HG02884 (cell line): ENCODE measurements at regions not wholly inside any gene's neighbourhood (a gene's known extent, or its start where the extent isn't known, plus 50 kb on each side); places are given as distances from the start of the nearest gene placed in this dataset.
"Not testable (repeated sequence)": the region's sequence is repeated elsewhere in the genome, so short reads cannot be mapped to it uniquely, and the experiment has no call there.

Experiments
- ATAC-seq: cut with Tn5 transposase; IDR thresholded peaks from one replicate; pipeline ENCODE4 v1.9.1; 2021; ENCODE audit warnings: mild to moderate bottlenecking, moderate library complexity; ENCODE audit not compliant: unreplicated experiment

DNA sequence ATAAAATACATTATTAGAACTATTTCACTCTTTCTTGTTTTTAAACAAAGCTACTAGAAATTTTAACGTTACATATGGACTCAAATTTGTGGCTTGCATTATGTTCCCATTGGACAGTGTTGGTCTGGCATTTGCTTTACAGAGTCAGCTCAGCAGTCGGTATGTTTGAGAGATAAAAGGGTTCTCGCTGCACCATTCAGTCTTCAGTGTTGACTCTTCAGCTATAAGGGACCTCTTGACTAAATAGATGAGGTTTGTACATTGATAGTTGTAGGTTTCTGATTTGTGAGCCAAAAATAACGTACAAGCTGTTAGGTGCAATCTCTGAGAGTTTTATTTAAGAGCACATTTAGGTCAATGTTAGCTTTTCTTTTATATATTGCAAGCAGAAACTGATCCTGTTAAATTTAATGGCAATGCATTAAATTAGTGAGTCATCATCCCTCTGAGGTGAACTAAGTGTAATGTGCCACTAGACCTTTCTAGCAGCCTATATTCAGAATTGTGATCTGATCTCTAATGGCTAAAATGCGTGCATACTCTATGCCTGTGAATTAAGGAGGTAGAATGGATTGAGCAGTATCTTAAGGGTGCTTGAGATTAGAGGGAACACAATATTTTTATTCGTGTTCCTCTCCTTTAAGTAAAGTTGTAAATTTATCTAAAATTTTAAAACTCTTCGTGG, 485.6 kb upstream of the SYNCRIP start:
- ATAC-seq = no peak

DNA sequence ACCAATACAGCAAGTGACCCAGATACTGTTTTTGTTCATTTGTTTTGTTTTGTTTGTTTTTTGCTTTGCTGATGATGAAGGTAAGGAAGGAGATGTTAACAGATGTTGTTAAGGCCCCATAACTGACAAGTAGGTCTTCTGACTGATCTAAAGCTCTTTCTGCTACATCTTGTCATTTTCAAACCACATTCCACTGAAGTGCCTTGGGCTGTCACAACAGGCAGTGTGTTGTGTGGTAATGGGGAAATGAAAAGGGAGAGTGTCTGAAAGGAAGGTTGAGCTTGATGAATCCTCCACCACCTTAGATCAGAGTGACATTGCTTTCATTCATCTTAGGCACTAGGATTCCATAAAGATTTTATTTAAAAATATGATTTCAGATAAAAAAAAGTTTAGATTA, 479.4 kb upstream of the SYNCRIP start:
- no peak for ATAC-seq

DNA sequence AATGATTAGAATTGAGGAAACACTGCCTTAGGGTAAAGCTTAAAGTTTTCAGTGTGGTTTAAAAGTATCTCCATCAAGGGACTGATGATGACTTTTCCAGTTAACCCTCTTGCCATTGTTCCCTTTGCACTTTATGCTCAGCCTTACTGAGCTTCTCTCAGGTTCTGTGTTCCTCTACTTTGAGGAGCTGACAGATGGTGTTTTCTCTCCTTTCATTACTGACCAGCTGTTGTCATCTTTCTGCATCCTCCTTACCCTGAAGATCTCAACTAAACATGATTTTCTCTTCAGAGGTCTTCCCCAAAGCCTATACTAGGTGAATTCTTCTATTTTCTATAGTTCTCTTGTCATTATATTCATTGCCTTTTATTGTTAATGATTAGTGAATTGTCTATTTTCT, 475.6 kb upstream of the SYNCRIP start:
- ATAC-seq = no peak

DNA sequence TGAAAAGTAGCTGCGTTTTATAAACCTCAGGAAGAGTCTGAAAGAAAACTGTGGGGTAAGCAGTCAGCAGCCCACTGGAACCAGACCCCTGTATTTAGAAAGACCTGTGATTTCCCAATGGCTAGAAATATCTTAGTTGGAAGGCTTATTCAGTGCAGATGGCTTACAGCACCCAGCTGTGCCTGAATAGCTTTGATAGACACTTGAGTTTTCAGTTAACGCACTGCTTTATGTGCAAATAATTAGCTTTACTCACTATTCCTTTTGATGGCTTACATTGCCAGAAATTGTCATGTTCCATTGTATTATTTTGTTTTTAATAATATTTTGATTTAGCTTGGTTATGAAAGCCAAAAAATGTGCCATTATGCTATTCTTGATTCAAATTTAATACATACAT, 465.3 kb upstream of the SYNCRIP start:
- ATAC-seq = no peak

DNA sequence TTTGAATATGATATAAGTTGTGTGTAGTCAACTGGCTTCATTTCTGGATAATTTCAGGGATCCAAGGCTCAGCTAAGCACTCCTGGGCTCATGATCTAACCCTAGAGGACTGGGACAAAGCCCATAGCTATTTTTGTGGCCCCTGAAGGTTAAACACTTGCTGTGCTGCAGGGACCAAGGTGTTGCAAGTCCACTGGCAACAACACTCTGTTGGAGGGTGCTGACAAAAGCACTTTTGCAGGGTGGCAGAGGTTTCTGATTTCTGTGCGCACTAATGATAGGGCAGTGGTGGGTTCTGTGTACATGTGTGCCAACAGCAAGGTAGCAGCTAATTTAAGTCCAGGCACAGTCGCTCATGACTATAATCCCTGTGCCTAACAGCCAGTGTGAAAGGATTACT, 445.3 kb upstream of the SYNCRIP start:
- ATAC-seq = no peak

DNA sequence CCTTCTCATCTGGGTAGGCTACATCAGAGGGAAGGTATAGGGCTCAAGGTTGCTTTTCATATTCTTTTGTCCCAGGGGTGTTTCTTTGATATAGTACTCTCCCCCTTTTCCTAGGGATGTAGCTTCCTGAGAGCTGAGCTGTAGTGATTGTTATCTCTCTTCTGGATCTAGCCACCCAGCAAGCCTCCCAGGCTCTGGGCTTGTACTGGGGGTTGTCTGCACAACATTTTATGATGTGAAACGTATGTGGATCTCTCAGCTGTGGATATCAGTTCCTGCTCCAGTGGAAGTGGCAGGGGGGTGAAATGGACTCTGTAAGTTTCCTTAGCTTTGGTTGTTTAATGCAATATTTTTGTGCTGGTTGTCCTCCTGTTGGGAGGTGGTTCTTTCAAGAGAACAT, 437.3 kb upstream of the SYNCRIP start:
- no peak for ATAC-seq

DNA sequence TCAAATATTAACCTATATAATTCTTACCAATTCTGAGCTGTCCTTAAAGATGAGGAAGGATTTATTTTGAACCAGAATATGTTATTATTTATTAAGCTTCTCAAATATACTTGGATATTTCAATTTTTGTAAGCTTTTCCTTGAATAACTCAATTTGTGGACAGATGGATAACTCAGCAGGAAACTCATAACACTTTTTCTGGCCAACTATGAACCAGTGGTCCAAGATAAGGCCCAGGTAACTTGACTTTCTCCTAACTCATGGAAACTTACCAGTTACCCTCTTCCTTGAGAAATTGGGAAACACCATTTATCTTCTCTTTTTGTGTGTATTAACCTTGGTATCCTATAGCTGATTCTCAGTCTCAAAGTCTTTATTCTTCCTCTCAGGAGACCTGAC, 427.5 kb upstream of the SYNCRIP start:
- ATAC-seq = no peak

DNA sequence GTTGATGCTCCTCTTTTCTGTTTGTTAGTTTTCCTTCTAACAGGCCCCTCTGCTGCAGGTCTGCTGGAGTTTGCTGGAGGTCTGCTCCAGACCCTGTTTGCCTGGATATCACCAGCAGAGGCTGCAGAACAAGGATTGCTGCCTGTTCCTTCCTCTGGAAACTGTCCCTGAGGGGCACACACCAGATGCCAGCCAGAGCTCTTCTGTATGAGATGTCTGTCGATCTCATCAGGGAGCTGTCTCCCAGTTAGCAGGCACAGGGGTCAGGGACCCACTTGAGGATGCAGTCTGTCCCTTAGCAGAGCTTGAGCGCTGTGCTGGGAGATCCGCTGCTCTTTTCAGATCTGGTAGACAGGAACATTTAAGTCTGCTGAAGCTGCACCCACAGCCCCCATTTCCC, 422.3 kb upstream of the SYNCRIP start:
- not testable (repeated sequence) for ATAC-seq

DNA sequence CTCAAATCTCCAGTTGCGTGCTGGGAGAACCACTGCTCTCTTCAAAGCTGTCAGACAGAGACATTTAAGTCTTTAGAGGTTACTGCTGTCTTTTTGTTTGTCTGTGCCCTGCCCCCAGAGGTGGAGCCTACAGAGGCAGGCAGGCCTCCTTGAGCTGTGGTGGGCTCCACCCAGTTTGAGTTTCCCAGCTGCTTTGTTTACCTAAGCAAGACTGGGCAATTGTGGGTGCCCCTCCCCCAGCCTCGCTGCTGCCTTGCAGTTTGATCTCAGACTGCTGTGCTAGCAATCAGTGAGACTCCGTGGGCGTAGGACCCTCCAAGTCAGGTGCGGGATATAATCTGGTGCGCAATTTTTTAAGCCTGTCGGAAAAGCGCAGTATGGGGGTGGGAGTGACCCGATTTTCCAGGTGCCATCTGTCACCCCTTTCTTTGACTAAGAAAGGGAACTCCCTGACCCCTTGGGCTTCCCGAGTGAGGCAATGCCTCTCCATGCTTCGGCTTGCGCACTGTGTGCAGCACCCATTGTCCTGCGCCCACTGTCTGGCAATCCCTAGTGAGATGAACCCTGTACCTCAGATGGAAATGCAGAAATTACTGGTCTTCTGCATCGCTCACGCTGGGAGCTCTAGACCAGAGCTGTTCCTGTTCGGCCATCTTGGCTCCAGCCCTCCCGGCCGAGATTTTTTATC, 414.8 kb upstream of the SYNCRIP start:
- not testable (repeated sequence) for ATAC-seq

DNA sequence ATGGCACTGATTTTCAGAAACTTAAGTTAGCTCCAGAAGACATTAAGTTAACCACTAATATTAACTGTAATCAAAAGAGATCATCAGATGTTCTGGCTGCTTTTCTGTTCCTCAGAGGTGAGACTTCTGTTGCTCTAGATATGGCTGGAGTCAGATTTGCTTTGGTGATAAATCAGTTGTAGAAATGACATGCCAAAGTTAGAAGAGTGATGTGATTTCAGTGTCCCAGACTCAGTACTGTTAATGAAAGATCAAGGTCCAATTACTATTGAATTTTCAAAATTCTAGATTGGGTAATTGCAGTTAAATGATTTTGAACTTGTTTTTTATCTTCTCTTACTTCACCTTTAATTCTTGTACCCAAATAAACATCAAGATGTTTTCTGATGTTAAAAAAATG, 402.4 kb upstream of the SYNCRIP start:
- ATAC-seq = no peak

DNA sequence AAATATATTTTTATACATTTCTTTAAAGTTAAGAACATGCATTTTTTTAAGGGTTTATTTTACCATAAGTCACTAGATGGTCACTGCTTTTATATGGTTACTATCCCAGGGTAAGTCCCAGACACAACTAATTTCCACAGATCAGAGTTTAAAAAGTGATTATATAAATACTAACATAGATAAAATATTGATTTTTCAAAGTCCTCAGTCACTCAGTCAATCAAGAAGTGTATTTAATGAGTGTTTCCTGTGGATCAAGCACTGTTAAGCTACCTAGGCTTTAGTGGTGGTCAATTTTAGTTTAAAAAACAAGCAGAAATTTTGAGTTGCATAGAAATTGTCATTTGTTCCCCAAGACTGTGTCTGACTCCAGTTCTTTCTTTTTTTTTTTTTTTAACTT, 399.5 kb upstream of the SYNCRIP start:
- ATAC-seq = no peak

DNA sequence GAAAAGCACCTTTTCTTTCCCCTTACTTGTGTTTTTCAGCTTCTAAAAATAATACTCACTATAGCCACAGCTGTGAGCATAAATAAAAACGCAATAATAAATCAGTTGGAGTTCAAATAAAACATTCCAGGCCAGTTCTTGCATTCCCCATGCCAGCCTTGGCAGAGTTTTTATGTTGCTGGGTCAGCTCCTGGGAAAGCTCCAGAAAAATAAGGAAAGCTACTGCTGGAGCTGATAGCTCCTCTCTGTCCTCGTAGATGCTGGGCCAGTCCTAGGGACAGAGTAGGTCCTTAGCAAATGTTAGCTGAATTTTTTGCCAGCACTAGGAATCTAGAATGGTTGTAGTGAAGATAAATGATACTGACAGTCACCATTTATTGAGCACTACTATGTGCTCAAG, 389.0 kb upstream of the SYNCRIP start:
- no peak for ATAC-seq

DNA sequence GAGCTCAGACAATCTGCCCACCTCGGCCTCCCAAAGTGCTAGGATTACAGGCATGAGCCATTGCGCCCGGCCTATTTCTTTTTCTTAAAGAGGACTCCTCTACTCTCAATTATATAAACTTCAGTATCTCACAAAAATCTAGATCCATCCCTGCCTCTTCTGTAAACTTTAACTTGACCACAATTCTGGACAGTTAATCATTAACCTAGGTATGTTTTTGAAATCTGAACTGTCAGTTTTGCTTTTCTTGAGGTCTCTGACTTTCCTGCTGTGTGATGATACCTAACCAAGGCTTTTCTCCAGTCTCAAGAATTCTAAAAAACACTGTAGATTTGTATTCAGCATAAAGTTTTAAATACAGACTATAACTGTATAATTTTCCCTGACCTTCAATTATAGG, 388.2 kb upstream of the SYNCRIP start:
- no peak for ATAC-seq

DNA sequence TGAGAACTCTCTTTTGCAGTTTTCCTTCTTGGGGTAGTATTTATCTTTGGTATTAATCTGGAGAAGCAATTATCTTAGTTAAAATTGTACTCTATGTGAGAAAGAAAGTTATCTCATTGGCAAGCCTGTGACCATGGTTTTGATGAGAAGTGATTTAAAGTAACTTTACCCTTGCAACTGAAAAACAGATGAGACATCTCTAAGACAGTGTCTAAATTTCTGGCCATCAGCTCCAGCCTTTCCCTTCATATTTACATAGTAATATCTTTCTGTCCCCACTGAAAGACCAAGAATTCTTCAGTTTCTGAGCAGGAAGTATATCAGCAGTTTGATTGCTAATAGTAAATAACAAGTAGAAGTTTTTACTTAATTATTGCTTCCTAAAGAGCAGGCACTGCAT, 386.1 kb upstream of the SYNCRIP start:
- no peak for ATAC-seq

DNA sequence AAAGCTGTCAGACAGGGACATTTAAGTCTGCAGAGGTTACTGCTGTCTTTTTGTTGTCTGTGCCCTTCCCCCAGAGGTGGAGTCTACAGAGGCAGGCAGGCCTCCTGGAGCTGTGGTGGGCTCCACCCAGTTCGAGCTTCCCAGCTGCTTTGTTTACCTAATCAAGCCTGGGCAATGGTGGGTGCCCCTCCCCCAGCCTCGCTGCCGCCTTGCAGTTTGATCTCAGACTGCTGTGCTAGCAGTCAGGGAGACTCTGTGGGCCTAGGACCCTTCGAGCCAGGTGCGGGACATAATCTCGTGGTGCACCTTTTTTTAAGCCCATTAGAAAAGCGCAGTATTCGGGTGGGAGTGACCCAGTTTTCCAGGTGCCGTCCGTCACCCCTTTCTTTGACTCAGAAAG, 384.2 kb upstream of the SYNCRIP start:
- not testable (repeated sequence) for ATAC-seq

DNA sequence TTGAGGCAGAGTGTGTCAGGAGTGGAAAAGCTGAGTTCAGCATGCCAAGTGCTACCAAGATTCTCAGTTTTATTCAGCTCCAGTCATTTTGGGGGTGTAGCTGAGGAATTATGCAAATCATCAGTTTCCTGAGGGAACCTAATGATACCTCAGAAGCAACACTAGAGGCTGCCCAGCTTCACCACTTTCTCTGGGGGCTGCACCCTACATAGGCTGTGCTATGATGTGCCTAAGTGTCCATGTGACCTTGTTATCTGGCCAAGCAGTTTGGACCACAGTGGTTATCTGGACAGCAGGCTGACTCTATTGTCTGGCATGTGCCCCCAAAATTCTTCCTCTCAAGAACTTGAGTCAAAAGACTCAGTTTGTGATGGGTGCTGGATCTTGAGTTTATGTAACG, 374.6 kb upstream of the SYNCRIP start:
- peak; percentile 76 for ATAC-seq

DNA sequence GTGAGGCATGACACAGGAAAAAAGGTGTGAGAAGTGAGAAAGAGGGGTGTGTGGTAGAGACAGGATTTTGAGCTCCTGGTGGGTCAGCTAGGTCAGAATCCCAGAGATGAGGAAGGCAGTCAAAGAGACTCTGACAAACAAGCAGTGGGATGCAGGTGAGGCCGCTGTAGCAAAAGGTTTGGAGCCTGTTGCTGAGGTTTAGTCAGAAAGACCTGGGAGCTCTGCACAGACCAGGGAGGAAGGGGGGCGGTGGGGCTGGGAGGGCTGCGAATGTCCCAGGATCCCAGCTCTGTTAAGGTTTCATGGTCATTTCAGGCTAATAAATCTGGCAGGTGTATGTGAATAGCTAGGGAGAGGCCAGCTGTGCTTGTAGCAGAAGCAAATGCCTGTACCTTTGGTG, 373.9 kb upstream of the SYNCRIP start:
- ATAC-seq = no peak

DNA sequence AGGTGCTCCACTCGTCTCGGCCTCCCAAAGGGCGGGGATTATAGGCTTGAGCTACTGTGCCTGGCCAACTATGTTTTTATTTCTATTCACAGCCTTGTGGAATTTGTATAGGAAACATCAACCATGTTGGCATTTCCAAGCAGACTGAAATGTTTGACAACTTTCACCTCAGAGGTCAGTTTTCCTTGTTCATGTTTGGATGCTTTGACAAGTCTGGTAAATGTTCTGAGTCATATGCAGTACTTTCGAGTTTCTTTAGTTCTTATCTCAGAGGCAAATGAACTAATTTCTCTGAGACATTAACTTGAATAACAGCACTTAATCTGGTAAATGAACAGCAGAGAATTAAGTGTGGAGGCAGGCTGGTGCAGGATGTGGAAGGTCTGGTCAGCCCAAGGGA, 373.4 kb upstream of the SYNCRIP start:
- ATAC-seq = no peak

DNA sequence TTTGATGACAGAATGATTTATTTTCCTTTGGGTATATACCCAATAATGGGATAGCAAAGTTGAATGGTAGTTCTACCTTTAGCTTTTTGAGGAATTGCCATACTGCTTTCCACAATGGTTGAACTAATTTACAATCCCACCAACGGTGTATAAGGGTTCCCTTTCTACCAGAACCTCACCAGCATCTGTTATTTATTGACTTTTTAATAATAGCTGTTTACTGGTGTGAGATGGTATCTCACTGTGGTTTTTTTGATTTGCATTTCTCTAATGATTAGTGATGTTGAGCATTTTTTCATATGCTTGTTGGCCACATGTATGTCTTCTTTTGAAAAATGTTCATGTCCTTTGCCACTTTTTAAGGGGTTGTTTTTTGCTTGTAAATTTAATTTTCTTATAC, 370.3 kb upstream of the SYNCRIP start:
- not testable (repeated sequence) for ATAC-seq

DNA sequence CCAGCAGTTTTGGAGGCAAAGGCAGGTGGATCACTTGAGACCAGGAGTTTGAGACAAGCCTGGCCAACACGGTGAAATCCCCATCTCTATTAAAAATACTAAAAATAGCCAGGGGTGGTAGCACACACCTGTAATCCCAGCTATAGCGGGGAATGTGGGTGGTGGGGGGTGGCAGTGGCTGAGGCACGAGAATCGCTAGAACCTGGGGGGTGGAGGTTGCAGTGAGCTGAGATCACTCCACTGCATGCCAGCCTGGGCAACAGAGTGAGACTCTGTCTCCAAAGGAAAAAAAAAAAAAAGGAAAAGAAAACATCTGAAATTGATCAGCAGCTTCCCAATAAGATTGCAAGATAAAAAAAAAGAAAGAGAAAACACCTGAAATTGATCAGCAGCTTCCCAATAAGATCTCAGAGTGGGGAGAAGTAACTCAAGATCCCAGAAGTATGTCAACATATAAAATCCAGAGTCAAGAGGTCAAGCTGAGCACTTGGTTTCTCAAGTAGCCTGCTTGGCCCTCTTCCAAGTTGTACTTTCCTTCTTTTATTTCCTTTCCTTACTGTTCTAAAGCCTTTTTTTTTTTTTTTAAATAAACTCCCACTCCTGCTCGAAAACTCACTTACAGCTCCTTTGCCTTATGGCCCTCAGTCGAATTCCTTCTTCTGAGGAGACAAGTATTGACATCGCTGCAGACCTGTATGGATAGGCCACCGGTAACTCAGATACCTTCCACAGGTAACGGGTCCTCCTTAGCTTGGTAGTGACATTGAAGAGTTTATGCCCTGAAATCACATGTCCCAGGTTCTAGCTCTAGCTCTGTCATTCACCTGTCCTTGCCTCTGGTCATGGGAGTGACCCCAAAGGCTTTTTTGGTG, 368.5 kb upstream of the SYNCRIP start:
- ATAC-seq = no peak

DNA sequence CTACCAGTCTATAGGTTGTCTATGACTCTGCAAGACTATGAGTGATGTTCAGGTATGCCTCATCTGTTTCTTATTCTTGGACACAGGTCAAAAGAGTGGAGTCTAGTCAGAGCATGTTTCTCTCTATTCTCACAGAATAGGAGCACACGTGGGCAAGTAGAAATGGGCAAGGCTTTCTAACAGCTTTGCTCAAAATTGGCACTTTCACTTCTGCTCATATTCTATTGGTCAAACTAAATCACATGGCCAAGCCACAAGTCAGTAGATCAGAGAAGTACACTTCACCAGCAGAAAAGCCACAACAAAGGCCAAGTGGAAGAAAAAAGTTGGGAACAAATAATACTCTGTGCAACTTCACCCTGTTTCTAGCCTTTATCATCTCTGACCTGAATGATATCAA, 354.5 kb upstream of the SYNCRIP start:
- ATAC-seq = no peak

DNA sequence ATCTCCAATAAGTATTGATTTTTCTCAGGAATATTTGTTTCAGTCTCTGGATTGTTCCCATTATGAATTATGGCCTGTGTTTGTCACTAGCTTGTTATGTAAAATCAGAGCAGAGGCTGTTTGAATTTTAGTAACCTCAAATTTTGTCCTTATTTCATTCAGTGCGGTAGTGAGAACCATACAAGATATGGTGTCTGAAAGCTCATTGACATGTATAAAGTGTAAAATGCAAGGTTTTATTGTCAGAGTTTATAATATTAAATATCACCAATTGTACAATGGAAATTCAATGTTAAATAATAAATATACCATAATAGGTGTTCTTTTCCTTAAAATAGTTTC, 353.3 kb upstream of the SYNCRIP start:
- no peak for ATAC-seq
